HUES64 (cell line): ENCODE measurements at regions not wholly inside any gene's neighbourhood (a gene's known extent, or its start where the extent isn't known, plus 50 kb on each side); places are given as distances from the start of the nearest gene placed in this dataset.
A peak's percentile ranks its signal among the peaks of the same experiment; 100 is the strongest.
"Not testable (repeated sequence)": the region's sequence is repeated elsewhere in the genome, so short reads cannot be mapped to it uniquely, and the experiment has no call there.

Experiments
- H3K27ac ChIP-seq: 2 replicates; pipeline ENCODE4 v1.7.0; 2013; ENCODE audit warnings: low read depth, low read length, inconsistent platforms
- H3K27me3 ChIP-seq: 2 replicates; pipeline ENCODE4 v1.6.1; 2013; ENCODE audit warnings: mild to moderate bottlenecking, low read length; ENCODE audit not compliant: insufficient read depth
- H3K36me3 ChIP-seq: 2 replicates; pipeline ENCODE4 v1.6.1; 2013; ENCODE audit warnings: mild to moderate bottlenecking, low read length; ENCODE audit not compliant: insufficient read depth
- H3K4me1 ChIP-seq: 2 replicates; pipeline ENCODE4 v1.6.1; 2013; ENCODE audit warnings: mild to moderate bottlenecking, low read length, moderate library complexity; ENCODE audit not compliant: insufficient read depth
- H3K4me3 ChIP-seq: 2 replicates; pipeline ENCODE4 v1.5.1; 2013; ENCODE audit warnings: mild to moderate bottlenecking, low read length, moderate library complexity
- H3K9ac ChIP-seq: 2 replicates; pipeline ENCODE4 v1.6.1; 2013; ENCODE audit warnings: mild to moderate bottlenecking, low read depth, low read length
- H3K9me3 ChIP-seq: 2 replicates; pipeline ENCODE4 v1.6.1; 2013; ENCODE audit warnings: low read depth, low read length; ENCODE audit not compliant: insufficient read depth
- WGBS: fragments of 150-250, 120-280 bp; methylation state at CpG from one replicate; pipeline ENCODE4 v1.1.7; 2013; ENCODE audit warnings: missing lambda C conversion rate; 5-methylcytosine and 5-hydroxymethylcytosine counted together

DNA sequence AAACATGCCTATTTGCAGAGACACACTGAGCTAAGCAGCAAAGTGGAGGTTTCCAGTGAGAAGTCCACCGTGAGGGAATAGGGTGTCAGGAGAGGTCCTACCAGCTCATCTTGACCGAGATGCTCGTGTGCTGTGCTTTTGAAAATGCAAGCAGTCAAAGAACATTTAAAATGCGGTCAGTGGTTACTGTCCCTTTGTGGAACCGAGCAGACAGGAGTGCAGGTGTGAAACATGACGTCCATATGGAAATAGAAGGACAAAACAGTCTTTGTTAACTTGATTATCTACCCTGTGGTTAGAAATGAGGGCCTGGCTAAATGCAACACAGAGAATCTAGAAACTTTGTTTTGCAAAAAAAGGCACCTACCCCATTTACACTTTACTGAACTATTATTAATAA is 473.3 kb downstream of the SPATA31A6 start:
- not testable (repeated sequence) for H3K4me3 ChIP-seq, H3K27ac ChIP-seq
- WGBS = 78% methylated on average over 3 of the region's 6 CpGs

DNA sequence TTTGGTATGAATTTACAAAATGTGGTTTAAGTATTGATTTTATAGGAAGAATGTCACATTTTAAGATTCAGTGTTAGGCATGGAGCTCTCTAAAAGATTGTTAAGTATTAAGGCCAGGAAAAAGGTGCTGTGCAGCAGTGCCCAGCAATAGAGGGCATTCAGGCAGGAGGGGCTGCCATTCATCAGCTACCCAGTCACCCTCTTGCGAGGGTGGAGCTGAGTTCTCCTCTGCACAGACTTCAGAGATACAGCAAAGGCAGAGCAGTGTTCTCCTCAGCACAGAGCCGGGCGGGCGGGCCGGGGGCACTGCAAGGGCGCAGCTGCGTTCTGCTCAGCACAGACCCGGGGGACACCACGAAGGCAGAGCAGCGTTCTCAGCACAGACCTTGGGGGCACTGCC is 474.0 kb downstream of the SPATA31A6 start:
- no CpG with 5 or more reads among the region's 10 CpGs for WGBS
- not testable (repeated sequence) for H3K36me3 ChIP-seq, H3K4me3 ChIP-seq, H3K9ac ChIP-seq, H3K27me3 ChIP-seq, H3K4me1 ChIP-seq, H3K9me3 ChIP-seq, H3K27ac ChIP-seq

More for the DNA sequence above, 473.3 kb downstream of the SPATA31A6 start:
- H3K27me3 ChIP-seq, H3K4me1 ChIP-seq, H3K9me3 ChIP-seq, H3K9ac ChIP-seq, H3K36me3 ChIP-seq: not testable (repeated sequence)

DNA sequence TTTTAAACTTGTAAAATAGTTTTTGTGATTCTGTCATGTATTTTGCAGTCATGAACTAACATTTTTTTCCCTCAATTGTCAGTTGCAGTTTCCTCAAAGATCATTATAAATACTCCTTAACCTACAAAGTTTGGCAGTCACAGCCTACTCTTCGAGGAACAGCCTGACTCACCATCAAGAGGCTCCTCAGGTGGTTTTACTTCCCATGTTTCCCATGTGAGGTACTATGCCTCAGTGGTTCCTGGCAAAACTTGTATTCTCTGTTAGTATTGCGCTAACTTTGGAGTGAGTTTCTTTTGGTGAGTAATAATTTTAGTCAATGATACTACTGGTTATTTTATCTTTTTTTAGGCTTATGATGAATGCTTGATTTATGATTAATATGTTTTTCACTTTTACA is 513.7 kb downstream of the SPATA31A6 start:
- no CpG with 5 or more reads among the region's 2 CpGs for WGBS
- not testable (repeated sequence) for H3K27me3 ChIP-seq, H3K4me3 ChIP-seq, H3K4me1 ChIP-seq, H3K36me3 ChIP-seq, H3K27ac ChIP-seq, H3K9me3 ChIP-seq, H3K9ac ChIP-seq

DNA sequence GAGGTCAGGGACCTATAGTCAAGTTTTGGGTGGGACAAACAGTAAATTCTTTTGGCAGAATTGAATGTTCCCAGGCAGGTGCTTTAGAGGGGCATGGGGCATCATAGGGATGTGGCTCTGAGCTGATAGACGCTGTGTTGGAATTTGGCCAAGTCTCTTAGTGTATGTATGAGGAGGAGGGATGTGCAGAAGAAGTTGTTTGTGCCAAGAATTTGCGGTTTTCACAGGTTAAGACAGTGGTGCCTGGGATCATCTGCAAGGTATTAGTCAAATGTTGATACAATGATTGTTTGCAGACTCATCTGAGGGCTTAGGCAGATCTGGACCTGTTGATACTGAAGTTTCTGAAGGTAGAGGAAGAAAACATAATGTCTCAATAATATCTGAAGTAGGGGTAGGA is 519.4 kb downstream of the SPATA31A6 start:
- not testable (repeated sequence) for H3K4me1 ChIP-seq, H3K9me3 ChIP-seq, H3K27me3 ChIP-seq, H3K9ac ChIP-seq, H3K4me3 ChIP-seq, H3K27ac ChIP-seq, H3K36me3 ChIP-seq
- WGBS = no CpG with 5 or more reads among the region's 2 CpGs

DNA sequence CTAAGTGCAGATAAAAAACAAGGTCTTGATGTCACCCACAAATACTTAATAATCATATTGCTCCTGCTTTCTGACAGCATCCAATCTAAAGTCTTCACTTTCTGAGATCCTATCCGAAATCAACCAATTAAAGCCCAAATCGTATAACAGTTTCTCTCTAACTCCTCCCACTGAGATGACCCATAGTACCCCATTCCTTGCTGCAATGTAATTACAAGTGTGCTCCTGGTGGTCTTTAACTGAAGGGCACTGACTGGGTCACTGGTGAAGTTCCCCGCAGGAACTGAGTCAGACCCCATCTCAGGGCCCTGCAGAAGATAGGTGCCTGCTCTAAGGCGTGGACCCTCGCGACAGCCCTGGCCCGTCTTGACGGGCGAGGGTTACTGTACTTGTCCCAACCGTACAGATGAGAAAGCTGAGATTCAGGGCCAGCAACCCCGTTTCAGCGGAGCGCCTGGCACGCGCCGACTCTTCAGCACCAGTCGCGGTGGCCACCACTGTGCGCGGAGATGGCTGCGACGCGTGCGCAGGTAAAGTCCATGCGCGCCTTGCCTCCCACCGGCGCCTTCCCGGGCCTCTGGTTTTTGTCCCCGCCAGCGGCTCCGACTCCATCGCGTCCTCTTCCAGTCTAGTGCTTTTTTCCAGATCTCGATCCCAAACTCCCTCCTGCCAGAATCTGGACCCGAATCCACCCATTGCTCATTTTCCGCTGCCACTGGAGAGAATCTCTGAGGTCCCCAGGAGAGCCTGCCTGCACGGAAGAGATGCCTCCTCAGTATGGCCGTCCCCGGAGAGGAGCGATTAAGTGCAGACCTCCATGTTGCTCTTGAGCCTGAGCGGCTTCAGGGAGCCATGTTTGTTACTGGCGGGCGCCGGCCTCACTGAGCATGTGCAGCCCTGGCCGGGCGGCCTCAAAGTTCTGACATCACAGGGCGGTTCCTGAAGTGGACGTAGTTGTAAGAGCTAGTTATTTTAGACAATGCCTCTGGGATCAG is 541.7 kb downstream of the SPATA31A6 start:
- not testable (repeated sequence) for H3K27me3 ChIP-seq, H3K4me1 ChIP-seq, H3K4me3 ChIP-seq, H3K9me3 ChIP-seq, H3K36me3 ChIP-seq, H3K9ac ChIP-seq, H3K27ac ChIP-seq
- WGBS = no CpG with 5 or more reads among the region's 49 CpGs

DNA sequence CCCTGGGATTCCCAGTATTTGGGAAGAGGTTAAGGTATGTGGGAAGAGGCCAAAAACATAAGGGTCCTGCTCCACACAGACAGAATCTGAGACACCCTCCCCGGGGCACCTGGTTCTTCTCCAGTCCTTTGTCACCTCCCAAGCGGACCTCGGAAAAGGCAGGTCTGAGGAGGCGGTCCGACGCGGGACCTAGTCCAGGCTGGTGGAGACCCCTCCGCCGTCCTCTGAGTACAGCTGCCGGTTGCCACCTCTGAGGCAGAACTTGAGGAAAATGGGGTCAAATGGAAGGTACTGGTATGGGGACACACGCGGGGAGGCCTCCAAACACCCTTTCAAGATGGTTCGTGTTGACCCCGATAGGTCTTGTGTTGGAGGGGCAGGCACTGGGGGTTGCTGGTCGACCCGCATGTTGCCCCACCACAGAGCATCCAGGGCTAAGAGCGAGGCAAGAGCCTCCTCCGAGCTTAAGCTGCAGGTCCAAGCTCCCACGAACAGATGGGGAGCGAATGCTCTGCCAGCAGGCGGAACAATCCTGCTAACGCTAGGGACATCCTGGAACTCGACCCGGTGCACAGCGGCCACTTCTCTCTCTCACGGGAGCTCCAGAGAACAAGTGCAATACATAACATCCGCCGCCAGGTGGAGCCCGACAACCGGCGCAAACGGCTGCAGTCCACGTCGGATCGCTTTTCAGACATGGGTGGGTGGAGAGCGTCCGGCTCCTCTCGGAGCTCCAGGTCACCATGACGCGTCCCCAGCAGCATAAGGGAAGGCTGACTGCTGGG is 559.8 kb downstream of the SPATA31A6 start:
- H3K9me3 ChIP-seq, H3K9ac ChIP-seq, H3K36me3 ChIP-seq, H3K27me3 ChIP-seq, H3K27ac ChIP-seq, H3K4me1 ChIP-seq: not testable (repeated sequence)
- peak overlapping the region; percentile 31 for H3K4me3 ChIP-seq
- WGBS = 40% methylated on average over 36 of the region's 40 CpGs

DNA sequence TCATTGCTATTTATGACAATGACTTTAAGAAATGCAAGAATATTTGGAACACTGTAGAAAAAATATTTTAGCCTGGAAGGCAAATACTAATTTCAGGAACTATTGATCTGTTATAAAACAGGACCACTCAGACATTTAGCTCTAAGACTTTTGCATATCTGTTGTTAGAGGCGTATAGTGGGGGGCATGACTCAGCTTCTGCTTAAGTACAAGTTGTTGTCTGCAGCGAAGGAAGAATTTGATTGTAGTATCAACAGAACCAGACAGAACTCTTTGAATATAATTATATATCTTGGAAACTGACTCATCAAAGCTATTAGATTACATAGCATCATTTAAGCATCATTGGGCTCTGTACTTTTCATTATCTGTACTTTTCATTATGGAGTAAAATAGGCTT is 573.8 kb downstream of the SPATA31A6 start:
- H3K9ac ChIP-seq = not testable (repeated sequence)
- WGBS = no CpG with 5 or more reads among the region's 2 CpGs

DNA sequence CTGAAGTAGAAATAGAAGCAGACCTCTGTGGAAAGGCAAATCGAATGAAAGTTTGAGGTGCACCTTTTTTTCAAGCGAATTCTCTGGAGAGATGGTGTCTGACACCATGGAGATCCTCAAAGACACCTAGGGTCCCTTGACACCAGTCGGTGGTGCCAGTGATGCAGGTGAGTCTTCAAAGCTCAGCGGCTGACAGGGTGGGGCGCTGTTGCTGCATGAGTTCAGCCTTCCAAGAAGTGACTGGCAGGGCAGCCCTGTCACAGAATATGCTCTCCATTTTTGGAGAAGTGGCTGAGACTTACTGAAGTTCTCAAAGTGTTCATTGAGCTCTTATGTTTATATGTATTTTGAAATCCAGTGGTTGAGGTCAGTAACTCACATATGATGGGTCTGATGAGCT is 575.9 kb downstream of the SPATA31A6 start:
- H3K4me1 ChIP-seq, H3K27ac ChIP-seq, H3K9ac ChIP-seq, H3K36me3 ChIP-seq, H3K27me3 ChIP-seq, H3K9me3 ChIP-seq, H3K4me3 ChIP-seq: not testable (repeated sequence)
- 58% methylated on average over 5 of the region's 5 CpGs for WGBS

More for the DNA sequence above, 573.8 kb downstream of the SPATA31A6 start:
- H3K4me3 ChIP-seq, H3K4me1 ChIP-seq, H3K27ac ChIP-seq, H3K9me3 ChIP-seq, H3K27me3 ChIP-seq, H3K36me3 ChIP-seq: not testable (repeated sequence)

DNA sequence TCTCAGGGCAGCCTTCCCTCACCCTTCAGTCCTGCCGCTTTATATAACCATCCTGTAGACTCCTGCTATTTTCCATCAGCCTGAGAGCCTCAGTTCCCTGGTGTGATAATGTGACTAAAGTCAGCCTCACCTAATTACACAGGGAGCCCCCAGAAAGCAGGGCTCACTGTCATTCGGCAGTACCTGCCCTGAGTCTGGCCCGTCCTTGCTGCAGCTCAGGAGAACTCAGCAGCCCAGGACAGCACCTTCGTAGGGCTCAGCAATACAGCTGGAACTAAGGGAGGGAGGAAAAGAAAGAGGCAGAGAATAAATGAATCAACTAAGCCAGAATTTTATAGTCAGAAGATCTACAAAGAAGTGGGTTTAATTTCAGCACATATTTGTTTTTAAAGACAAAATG is 598.7 kb downstream of the SPATA31A6 start:
- not testable (repeated sequence) for H3K36me3 ChIP-seq, H3K27me3 ChIP-seq, H3K9ac ChIP-seq, H3K4me1 ChIP-seq, H3K27ac ChIP-seq, H3K4me3 ChIP-seq, H3K9me3 ChIP-seq
- WGBS = 45% methylated on average over 2 of the region's 4 CpGs

DNA sequence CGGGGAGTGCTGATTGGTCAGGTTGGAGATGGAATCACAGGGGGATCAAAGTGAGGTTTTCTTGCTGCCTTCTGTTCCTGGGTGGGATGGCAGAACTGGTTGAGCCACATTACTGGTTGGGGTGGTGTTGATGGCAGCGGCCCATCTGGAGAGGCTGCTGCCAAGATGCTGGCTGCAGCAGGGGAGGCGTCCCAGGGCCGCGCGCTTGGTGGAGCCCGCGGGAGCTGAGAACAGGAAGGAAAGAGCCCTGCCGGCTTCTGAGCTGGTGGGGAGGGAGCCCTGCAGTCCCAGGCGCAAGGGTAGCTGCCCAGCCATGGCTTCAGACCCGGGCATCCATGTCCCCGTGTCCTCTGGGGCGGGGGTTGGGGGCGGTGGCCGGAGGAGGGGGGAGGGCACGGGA is 609.3 kb downstream of the SPATA31A6 start:
- not testable (repeated sequence) for H3K27ac ChIP-seq, H3K9me3 ChIP-seq, H3K9ac ChIP-seq, H3K36me3 ChIP-seq, H3K4me1 ChIP-seq, H3K4me3 ChIP-seq
- H3K27me3 ChIP-seq = peaks cover 13% of the 10 kb centered on the region
- WGBS = 94% methylated on average over 10 of the region's 16 CpGs

DNA sequence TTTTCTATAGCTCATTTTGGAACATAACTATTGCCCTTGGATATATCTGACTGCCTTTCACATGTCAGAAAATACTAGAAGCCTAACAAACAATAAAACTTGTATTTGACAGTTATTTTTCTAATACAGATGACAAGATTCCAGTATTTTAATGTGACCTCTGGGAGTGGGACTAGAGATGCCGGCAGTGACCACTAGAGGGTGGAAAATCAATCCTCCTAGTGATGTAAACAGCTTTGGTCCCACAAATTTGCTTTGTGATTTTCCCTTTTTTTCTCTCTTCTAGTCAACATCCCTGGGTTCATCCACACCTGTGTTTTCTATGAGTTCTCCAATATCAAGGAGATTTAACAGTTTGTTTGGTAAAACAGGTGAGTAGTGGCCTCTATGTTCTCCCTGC is 615.1 kb downstream of the SPATA31A6 start:
- not testable (repeated sequence) for H3K4me3 ChIP-seq, H3K9ac ChIP-seq, H3K27ac ChIP-seq, H3K36me3 ChIP-seq, H3K4me1 ChIP-seq, H3K9me3 ChIP-seq
- 20% methylated on average over 1 of the region's 1 CpG for WGBS
- peaks cover 11% of the 10 kb centered on the region for H3K27me3 ChIP-seq
